Neural cell (in vitro differentiated cells): ENCODE measurements at regions not wholly inside any gene's neighbourhood (a gene's known extent, or its start where the extent isn't known, plus 50 kb on each side); places are given as distances from the start of the nearest gene placed in this dataset.

ENCODE experiments used
- EP300 ChIP-seq: fragments of 450-650 bp; conservative IDR thresholded peaks from 2 replicates; pipeline ENCODE4 v1.6.1; 2014; ENCODE audit warnings: antibody characterized with exemption, mild to moderate bottlenecking, moderate library complexity; ENCODE audit not compliant: poor library complexity, severe bottlenecking
- EZH2 ChIP-seq: fragments of 200-600, 300-800 bp; shearing (Covaris generic), sonication (generic); IDR thresholded peaks from 2 replicates; pipeline ENCODE4 v1.6.1; 2014; ENCODE audit warnings: antibody characterized with exemption, low read length, borderline replicate concordance, mild to moderate bottlenecking; ENCODE audit not compliant: insufficient read depth, poor library complexity, severe bottlenecking
- MXI1 ChIP-seq: fragments of 450-650 bp; conservative IDR thresholded peaks from 2 replicates; pipeline ENCODE4 v1.6.1; 2014; ENCODE audit warnings: antibody characterized with exemption, mild to moderate bottlenecking; ENCODE audit not compliant: poor library complexity, severe bottlenecking
- POLR2AphosphoS5 ChIP-seq: IDR thresholded peaks from 2 replicates; pipeline ENCODE4 v1.6.1; 2012
- RAD21 ChIP-seq: fragments of 450-650 bp; conservative IDR thresholded peaks from 2 replicates; pipeline ENCODE4 v1.6.1; 2014; ENCODE audit warnings: antibody characterized with exemption, mild to moderate bottlenecking, moderate library complexity
- SMC3 ChIP-seq: fragments of 450-650 bp; conservative IDR thresholded peaks from 2 replicates; pipeline ENCODE4 v1.6.1; 2014; ENCODE audit warnings: antibody characterized with exemption, mild to moderate bottlenecking, moderate library complexity; ENCODE audit not compliant: poor library complexity
- TAF1 ChIP-seq: IDR thresholded peaks from 2 replicates; pipeline ENCODE4 v1.6.1; 2012; ENCODE audit warnings: low read depth
- TF ChIP-seq, protein P1 (sequence below): fragments of 450-650 bp; IDR thresholded peaks from 2 replicates; pipeline ENCODE4 v1.5.1; 2014; ENCODE audit warnings: antibody characterized with exemption, mild to moderate bottlenecking, moderate library complexity; ENCODE audit not compliant: poor library complexity, severe bottlenecking
- TF ChIP-seq, protein P2 (sequence below): IDR thresholded peaks from 2 replicates; pipeline ENCODE4 v1.6.1; 2012; ENCODE audit warnings: borderline replicate concordance

DNA sequence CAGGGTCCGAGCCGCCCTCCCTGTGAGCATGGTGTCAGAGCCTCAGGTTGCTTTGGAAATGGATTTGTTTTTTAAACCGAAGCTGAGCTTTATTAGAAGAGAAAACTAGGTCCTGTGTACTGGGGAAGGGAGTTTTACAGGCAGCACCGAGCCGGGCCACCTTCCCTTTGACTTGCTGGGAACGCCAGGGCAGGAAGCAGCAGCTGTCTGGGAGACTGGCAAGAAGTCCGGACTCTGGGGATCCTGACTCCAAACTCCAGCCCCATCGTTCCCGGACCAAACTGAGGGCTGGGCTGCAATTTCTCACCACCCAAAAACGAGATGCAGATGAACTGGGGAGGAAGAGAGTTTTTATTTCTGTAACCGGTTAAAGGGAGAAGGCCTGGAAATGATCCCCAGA is 214.9 kb upstream of the KCNG1 start:
- TF ChIP-seq SMC3 (no peak), EP300 (no peak), EZH2 (no peak), TAF1 (no peak), POLR2AphosphoS5 (no peak), RAD21 (no peak), MXI1 (no peak)
- TF ChIP-seq, protein P1, sequence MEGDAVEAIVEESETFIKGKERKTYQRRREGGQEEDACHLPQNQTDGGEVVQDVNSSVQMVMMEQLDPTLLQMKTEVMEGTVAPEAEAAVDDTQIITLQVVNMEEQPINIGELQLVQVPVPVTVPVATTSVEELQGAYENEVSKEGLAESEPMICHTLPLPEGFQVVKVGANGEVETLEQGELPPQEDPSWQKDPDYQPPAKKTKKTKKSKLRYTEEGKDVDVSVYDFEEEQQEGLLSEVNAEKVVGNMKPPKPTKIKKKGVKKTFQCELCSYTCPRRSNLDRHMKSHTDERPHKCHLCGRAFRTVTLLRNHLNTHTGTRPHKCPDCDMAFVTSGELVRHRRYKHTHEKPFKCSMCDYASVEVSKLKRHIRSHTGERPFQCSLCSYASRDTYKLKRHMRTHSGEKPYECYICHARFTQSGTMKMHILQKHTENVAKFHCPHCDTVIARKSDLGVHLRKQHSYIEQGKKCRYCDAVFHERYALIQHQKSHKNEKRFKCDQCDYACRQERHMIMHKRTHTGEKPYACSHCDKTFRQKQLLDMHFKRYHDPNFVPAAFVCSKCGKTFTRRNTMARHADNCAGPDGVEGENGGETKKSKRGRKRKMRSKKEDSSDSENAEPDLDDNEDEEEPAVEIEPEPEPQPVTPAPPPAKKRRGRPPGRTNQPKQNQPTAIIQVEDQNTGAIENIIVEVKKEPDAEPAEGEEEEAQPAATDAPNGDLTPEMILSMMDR = no peak
- TF ChIP-seq, protein P2, sequence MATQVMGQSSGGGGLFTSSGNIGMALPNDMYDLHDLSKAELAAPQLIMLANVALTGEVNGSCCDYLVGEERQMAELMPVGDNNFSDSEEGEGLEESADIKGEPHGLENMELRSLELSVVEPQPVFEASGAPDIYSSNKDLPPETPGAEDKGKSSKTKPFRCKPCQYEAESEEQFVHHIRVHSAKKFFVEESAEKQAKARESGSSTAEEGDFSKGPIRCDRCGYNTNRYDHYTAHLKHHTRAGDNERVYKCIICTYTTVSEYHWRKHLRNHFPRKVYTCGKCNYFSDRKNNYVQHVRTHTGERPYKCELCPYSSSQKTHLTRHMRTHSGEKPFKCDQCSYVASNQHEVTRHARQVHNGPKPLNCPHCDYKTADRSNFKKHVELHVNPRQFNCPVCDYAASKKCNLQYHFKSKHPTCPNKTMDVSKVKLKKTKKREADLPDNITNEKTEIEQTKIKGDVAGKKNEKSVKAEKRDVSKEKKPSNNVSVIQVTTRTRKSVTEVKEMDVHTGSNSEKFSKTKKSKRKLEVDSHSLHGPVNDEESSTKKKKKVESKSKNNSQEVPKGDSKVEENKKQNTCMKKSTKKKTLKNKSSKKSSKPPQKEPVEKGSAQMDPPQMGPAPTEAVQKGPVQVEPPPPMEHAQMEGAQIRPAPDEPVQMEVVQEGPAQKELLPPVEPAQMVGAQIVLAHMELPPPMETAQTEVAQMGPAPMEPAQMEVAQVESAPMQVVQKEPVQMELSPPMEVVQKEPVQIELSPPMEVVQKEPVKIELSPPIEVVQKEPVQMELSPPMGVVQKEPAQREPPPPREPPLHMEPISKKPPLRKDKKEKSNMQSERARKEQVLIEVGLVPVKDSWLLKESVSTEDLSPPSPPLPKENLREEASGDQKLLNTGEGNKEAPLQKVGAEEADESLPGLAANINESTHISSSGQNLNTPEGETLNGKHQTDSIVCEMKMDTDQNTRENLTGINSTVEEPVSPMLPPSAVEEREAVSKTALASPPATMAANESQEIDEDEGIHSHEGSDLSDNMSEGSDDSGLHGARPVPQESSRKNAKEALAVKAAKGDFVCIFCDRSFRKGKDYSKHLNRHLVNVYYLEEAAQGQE = no peak
